D341Med (cell line): ENCODE measurements at regions not wholly inside any gene's neighbourhood (a gene's known extent, or its start where the extent isn't known, plus 50 kb on each side); places are given as distances from the start of the nearest gene placed in this dataset.
"Not testable (repeated sequence)": the region's sequence is repeated elsewhere in the genome, so short reads cannot be mapped to it uniquely, and the experiment has no call there.

Experiments used
- DNase-seq: peaks from one replicate; pipeline ENCODE4 v3.0.0; 2012; ENCODE audit warnings: low spot score

- DNase-seq = no peak
Measured at GRCh38 chr2:235402422-235402821, 91.4 kb upstream of the AGAP1 start.

- no peak for DNase-seq
Measured at GRCh38 chr2:235405612-235406361, 88.1 kb upstream of the AGAP1 start.

GRCh38 chr2:235406430-235406829 is 87.4 kb upstream of the AGAP1 start:
- DNase-seq = no peak

GRCh38 chr2:235411905-235412485 is 81.8 kb upstream of the AGAP1 start:
- DNase-seq = no peak

- no peak for DNase-seq
Measured at GRCh38 chr2:235413064-235413463, 80.8 kb upstream of the AGAP1 start.

GRCh38 chr2:235414422-235414821 is 79.4 kb upstream of the AGAP1 start:
- no peak for DNase-seq

GRCh38 chr2:235416858-235417499 is 76.9 kb upstream of the AGAP1 start:
- DNase-seq = no peak

- DNase-seq = no peak
Measured at GRCh38 chr2:235418918-235419317, 74.9 kb upstream of the AGAP1 start.

- no peak for DNase-seq
Measured at GRCh38 chr2:235419996-235420395, 73.8 kb upstream of the AGAP1 start.

GRCh38 chr2:235421618-235422017 is 72.2 kb upstream of the AGAP1 start:
- no peak for DNase-seq

GRCh38 chr2:235430366-235431083 is 63.3 kb upstream of the AGAP1 start:
- DNase-seq = no peak

- DNase-seq = no peak
Measured at GRCh38 chr2:235432741-235433520, 60.9 kb upstream of the AGAP1 start.

- DNase-seq = no peak
Measured at GRCh38 chr2:235433860-235434259, 60.0 kb upstream of the AGAP1 start.

GRCh38 chr2:235439959-235440662 is 53.7 kb upstream of the AGAP1 start:
- DNase-seq = no peak

GRCh38 chr2:235443580-235443979 is 50.3 kb upstream of the AGAP1 start:
- DNase-seq = not testable (repeated sequence)
